ENCODE measurements at regions not wholly inside any gene's neighbourhood (a gene's known extent, or its start where the extent isn't known, plus 50 kb on each side); places are given as distances from the start of the nearest gene placed in this dataset.
"Not testable (repeated sequence)": the region's sequence is repeated elsewhere in the genome, so short reads cannot be mapped to it uniquely, and the experiment has no call there.

- WGBS, 2 donors: 78 to 82% methylated on average over 2 of the region's 2 CpGs
Observed at GRCh38 chr5:119757276-119757675, 127.9 kb downstream of the FAM170A start.

DNA sequence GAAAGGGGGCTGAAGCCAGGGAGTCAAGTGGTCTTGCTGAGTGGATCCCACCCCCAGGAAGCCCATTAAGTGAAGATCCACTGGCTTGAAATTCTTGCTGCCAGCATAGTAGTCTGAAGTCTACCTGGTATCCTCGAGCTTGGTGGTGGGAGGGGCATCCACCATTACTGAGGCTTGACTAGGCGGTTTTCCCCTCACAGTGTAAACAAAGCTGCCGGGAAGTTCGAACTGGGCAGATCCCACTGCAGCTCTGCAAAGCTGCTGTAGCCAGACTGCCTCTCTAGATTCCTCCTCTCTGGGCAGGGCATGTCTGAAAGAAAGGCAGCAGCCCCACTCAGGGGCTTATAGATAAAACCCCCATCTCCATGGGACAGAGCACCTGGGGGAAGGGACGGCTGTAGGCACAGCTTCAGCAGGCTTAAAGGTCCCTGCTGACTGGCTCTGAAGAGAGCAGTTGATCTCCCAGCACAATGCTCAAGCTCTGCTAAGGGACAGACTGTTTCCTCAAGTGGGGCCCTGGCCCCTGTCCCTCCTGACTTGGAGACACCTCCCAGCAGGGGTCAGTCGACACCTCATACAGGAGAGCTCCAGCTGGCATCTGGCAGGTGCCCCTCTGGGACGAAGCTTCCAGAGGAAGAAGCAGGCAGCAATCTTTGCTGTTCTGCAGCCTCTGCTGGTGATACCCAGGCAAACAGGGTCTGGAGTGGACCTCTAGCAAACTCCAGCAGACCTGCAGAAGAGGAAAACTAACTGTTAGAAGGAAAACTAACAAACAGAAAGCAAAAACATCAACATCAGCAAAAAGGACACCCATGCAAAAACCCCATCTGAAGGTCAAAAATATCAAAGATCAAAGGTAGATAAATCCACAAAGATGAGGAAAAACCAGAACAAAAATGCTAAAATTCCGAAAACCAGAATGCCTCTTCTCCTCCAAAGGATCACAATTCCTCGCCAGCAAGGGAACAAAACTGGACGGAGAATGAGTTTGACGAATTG is 140.6 kb downstream of the FAM170A start:
- H3K27me3 ChIP-seq; H3K4me3 ChIP-seq; H3K27ac ChIP-seq; H3K9me3 ChIP-seq; H3K36me3 ChIP-seq (ENCODE audit: low read depth, missing control alignments); H3K4me1 ChIP-seq; DNase-seq; intact Hi-C loops (cut with DNase I; ENCODE audit: low total_unique reads): not testable (repeated sequence)
- 70 to 79% methylated on average over 8 to 11 of the region's 11 CpGs for WGBS, 2 donors

More at GRCh38 chr5:119757276-119757675, 127.9 kb downstream of the FAM170A start:
- H3K27ac ChIP-seq: no peak overlapping the region
- intact Hi-C loops (cut with DNase I; ENCODE audit: low total_unique reads): no loop called here
- no peak overlapping the region for H3K4me3 ChIP-seq
- DNase-seq: no peak
- no peaks in the 10 kb centered on the region for H3K27me3 ChIP-seq
- no peaks in the 10 kb centered on the region for H3K4me1 ChIP-seq
- TF ChIP-seq POLR2A (IDR thresholded peaks at IDR 0.05) (no peak), CTCF (IDR thresholded peaks at IDR 0.05) (no peak)
- H3K9me3 ChIP-seq: no peaks in the 10 kb centered on the region
- no peaks in the 10 kb centered on the region for H3K36me3 ChIP-seq (ENCODE audit: low read depth, missing control alignments)

GRCh38 chr5:119780145-119780544 is 150.8 kb downstream of the FAM170A start:
- H3K27ac ChIP-seq; H3K4me3 ChIP-seq; intact Hi-C loops (cut with DNase I; ENCODE audit: low total_unique reads); H3K4me1 ChIP-seq; DNase-seq; H3K9me3 ChIP-seq; H3K27me3 ChIP-seq; H3K36me3 ChIP-seq (ENCODE audit: low read depth, missing control alignments): not testable (repeated sequence)
- WGBS, 2 donors: 77 to 84% methylated on average over 7 to 15 of the region's 15 CpGs

DNA sequence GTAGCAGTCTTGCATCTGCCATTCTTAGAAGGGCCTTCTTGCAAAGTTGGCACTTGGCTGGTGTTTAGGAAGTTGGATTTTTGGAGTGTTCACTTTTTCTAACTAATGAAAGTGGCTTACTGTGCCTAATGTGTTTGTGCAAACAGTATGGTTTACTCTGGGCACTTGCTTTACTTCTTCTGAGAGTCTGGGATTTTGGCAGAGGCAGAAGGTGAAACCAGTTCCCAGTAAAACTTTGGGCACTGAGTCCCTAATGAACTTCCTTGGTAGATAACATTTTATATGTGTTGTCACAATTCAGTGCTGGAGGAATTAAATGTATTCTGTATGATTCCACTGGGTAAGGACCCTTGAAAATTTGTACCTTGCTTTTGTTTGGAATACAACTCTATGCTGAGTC is 155.7 kb downstream of the FAM170A start:
- DNase-seq: no peak
- no peaks in the 10 kb centered on the region for H3K4me1 ChIP-seq
- H3K27ac ChIP-seq: no peak overlapping the region
- no peak overlapping the region for H3K4me3 ChIP-seq
- no peaks in the 10 kb centered on the region for H3K9me3 ChIP-seq
- H3K36me3 ChIP-seq (ENCODE audit: low read depth, missing control alignments): no peaks in the 10 kb centered on the region
- intact Hi-C loops (cut with DNase I; ENCODE audit: low total_unique reads): no loop called here
- TF ChIP-seq POLR2A (IDR thresholded peaks at IDR 0.05) (no peak), CTCF (IDR thresholded peaks at IDR 0.05) (no peak)
- H3K27me3 ChIP-seq: no peaks in the 10 kb centered on the region

DNA sequence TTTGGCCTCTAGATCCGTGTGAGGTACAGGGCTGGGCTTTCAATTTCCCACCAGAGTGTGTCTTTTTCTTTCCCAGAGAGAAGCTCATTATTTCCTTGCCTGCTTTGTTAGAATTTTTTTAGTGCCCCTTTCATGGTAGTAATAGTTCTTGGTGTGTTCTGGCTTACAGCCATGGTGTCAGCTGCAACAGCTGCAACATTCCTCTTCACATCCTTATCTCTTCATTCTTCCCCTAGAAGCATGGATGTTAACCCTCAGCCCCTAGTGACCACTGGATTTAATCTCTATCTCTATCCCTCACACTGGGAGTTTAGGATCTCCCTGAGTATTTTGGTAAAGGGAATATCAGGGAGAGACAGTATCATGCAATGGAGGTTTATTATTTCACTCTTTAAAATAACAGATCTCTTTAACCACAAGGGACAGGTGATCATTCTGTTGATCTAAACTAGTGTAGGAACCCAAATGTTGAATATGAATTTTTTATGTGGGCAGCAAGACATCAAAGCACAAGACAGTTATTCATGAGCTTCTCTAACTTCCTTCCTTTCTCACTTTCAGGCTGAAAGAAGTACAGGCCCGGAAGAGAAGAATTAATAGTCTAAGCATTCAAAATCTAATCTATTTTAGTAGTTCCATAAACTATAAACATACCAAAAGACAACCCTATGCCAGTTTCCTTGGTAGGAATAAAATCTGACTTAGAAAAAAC is 160.2 kb downstream of the FAM170A start:
- WGBS, 2 donors: 48% methylated on average over 2 of the region's 2 CpGs

More for the DNA sequence above, 160.2 kb downstream of the FAM170A start:
- Histone ChIP-seq H3K27ac (peak overlapping the region in 1 of 2 donors; percentile 38), H3K36me3 (ENCODE audit: low read depth, missing control alignments) (no peaks in the 10 kb centered on the region), H3K27me3 (no peaks in the 10 kb centered on the region), H3K4me3 (no peak overlapping the region), H3K9me3 (no peaks in the 10 kb centered on the region), H3K4me1 (no peaks in the 10 kb centered on the region)
- no peak for TF ChIP-seq POLR2A (IDR thresholded peaks at IDR 0.05)
- no peak for TF ChIP-seq CTCF (IDR thresholded peaks at IDR 0.05)
- intact Hi-C loops (cut with DNase I; ENCODE audit: low total_unique reads): no loop called here
- DNase-seq: no peak
